CD4-positive, alpha-beta T cell treated with Interleukin-17A for 1 hour (primary cell): ENCODE measurements at regions not wholly inside any gene's neighbourhood (a gene's known extent, or its start where the extent isn't known, plus 50 kb on each side); places are given as distances from the start of the nearest gene placed in this dataset.

ENCODE experiments used
- DNase-seq: peaks from one replicate; pipeline ENCODE4 v3.0.0-alpha.2; 2020

DNA sequence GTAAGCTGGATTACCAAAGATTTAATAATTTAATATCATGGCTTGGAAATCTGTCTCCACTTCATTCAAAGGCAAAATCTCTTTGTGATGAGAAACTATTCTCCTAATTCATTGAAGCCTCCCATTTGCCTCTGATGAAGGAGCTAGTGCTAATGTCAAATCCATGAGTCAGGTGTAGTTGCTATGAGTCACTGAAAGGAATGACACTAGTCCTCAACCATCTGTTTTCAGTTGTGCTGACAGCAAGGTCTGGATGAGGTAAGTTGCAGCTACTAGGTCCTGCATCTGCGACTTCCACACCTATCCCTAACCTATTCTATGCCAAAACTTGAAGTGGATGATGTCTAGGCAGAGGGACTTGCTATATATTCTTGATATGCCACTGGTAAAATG is 324.0 kb upstream of the UBE2E3 start:
- no peak for DNase-seq

DNA sequence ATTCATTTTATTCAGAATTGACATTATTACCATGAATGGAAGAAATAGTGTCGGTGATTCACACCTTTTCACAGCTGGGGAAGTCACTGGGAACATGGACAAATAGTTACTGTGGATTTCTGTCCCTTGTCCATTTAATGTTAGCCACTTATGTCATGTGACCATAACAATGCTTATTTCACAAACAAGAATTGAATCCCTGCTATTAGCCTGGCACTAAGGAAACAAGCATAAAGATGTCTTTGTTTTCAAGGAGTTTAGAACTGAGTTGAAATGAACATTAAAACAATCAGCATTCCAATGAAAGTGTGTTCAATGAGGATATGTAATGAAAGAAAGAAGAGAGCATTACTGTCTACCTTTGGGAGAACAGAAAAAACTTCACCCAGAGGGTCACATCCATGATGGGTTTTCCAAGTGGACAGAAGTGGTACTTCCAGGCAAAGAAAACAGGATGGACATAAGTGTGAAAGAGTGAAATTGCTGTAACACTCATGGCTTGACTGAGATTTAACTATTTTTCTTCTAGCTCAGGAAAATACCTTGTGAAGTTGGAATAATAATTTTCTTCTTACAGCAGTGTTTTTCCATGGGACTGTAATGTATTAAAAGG is 324.5 kb upstream of the UBE2E3 start:
- DNase-seq = no peak

DNA sequence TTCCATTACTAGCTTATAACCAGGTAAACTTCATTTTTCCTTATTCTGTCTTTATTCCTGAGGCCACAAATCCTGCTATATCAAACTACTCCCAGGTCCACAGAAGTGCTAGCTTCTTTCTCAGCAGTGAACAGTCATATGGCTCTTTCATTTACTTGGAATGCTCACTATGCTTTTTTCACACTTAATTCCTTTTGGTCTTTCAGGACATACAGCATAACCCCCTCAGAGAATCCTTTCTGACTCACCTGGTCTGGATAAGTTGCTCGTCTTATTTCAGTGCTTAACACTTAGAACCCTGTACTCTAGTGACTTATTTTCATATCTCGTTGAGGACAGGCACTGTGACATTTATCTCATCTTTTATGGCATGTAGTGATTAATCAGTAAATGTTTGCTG is 325.0 kb upstream of the UBE2E3 start:
- no peak for DNase-seq

DNA sequence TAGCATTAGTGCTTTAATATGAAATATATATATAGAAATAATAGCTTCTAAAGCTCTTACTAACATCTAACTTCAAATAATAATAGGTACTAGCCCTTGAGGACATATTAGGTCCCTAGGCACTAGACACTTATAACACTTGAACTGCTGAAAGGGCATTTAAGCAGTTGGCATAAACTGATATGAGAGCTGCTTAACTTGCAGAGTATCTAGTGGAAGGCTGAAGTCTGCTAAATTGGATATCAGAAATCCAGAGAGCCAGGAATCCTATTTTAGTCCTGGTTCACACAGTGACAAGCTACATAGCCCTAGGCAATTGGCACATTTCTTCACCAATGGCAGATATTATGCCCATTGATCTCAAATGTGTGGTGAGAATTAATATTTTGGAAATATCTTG is 326.9 kb upstream of the UBE2E3 start:
- DNase-seq = no peak

DNA sequence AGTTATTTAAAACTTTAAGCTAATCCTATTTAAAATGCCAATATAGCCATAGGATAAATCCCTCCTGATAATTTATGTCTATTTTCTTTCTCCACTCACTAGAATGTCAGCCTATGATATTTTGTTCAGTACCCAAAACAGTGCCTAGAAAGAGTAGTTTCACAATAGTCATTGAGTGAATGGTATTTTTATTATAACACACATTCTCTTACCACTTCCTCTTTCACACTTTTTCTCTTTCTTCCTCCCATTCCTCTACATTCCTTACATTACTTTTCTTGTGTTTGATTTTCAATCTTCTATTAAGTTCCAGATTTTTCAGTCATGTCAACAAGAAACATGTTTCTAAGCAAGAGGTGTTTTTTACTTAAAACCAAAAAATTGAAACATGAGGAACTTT is 327.6 kb upstream of the UBE2E3 start:
- DNase-seq = no peak

DNA sequence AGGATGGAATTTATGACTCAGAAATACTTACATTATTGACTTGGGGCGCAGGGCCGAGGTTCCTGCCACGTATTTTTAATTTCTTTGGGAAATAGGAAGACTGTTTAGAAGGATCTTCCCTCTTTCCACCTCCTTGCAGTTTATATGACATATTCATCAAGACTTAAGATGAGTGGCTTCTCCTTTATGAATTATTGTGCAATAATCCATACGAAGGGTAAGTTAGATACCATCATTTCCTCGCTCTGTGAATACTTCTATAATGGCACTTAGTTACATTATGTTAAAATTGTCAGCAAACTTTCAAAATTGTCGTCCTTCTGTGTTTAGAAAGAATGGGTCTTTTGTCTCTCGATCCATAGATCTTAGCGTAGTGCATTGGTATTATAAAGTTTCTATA is 328.8 kb upstream of the UBE2E3 start:
- no peak for DNase-seq

GRCh38 chr2:180647621-180648020 is 332.8 kb upstream of the UBE2E3 start:
- DNase-seq = no peak

DNA sequence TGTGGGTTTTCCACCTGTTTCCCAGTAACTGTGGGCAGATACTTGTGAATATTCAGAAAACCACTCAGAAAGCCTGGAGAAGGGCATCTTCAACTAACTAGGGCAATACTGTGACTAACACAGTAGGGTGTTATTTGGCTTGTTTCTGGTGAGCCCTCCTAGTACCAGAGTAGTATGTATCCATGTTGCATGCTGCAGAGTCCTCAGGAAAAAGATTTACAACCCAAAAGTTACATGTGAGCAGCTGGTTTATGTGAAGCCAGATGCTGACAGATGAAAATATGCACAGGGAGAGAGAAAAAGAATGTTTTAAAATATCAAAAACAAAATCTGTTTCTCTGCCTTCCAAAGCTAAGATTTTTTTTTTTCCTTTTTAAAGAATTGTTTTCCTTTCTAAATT is 333.2 kb upstream of the UBE2E3 start:
- DNase-seq = no peak

DNA sequence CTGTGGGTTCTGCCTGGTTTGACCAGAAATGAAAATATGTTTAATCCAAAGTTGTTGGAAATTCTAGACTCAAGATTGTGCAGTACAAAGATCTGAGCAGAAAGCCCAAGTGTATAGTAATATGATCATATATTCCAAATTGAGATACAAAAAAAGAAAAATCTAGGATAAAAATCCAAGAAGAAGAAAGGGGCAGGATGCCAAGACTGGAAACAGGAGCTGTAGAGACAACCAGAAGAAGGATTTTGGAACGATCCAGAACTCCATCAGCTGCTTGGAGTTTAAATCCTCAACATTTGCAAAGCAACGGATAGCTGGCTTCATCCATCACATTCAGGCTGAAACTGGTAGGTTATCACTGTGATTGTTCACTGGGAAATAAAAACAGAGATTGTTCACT is 333.6 kb upstream of the UBE2E3 start:
- no peak for DNase-seq

- DNase-seq = no peak
Observed at GRCh38 chr2:180644709-180645108, 335.7 kb upstream of the UBE2E3 start.

DNA sequence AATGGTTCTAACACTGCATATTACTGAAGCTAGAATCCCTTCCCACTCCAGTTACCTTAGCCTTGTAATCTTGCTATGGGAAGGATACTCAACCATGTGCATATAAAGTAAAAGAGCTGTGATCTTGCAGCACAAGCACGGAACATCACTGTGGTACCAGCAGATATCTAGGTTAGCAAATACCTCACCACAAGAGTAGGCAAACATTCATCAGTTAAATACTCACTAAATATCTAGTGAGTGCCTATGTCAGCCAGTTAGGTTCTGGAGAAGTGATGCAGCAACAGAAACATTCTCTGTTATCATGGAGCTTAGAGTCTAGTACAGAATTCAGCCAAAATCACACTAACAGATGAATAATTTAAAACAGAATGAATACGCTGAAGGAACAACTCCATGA is 349.6 kb upstream of the UBE2E3 start:
- DNase-seq = no peak

DNA sequence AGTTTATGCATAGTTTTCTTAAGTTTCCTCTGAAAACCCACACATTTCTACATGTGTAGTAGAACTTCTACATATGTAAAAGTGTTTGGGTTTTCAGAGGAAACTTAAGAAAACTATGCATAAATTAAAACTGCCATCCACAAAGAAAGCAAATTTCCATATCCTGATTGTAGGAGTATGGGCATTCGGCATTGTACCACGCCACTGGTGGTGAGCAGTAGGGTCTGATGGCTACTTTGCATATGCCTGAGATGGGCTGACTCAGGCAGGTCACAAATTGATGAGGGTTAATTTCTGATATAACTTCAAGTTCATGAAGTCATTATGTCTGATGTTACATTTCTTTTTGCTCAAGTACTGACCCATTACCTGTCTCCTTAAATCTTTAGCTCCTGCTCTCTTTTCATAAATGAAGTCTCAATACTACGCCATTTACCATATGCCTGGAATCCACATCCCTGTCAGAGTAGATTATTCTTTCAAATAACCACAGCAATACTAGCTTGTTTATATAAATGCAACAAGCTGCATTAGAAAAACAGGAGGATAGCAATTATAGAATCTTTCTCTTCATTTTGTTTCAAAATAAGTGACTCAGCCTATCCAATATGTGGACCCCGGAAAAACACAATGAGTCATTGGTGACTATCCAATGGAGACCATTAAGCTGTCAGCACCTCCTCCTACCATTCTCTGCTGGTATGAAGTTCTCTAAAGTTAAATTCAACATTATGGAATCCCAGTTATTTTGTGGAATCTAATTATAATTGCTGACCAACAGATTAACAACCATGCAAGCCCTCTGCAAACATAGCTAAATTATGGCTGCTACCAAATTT is 355.2 kb upstream of the UBE2E3 start:
- DNase-seq = no peak

DNA sequence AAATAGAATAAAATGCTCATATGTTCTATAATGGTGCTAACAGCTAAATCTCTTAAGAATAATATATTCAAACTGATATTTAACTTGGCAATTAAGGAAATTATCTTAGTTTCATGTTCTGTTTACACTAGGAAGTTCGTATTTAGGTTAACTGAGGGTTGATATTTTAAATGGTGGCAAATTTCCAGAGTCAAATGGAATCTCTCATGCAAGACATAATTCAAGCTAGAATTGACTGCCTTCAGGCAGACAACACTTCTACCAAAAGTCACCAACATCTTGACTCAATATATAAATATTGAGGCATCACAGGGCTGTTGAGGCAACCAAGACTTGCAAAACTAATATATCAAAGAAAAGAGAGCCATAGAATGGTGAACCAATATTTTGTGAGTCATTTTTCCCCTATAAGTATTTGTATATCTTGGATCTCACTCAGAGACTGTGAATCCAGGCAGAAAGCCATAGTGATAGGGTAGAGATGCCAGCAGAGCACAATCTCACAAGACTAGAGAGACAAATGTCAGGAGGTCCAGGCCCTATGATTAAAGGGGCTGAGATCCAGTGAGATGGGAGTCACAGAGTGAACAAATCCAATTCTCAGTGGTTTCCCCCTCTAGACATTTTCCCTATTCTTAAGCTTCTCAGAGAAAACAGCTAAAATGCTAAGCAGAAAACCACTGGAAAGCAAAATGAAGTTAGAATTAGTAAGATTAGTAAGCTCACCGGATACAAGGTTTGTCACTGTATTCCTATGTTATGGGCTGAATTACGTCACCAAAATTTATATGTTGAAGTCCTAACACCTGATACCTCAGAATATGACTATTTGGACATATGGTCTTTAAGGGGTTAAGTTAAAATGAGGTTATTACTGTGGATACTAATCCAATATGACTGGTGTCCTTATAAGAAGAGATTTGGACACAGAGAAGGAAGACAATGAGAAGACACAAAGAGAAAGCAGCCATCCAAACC is 358.2 kb upstream of the UBE2E3 start:
- DNase-seq = no peak

- no peak for DNase-seq
Observed at GRCh38 chr2:180621366-180621765, 359.0 kb upstream of the UBE2E3 start.

GRCh38 chr2:180618570-180618969 is 361.8 kb upstream of the UBE2E3 start:
- no peak for DNase-seq

DNA sequence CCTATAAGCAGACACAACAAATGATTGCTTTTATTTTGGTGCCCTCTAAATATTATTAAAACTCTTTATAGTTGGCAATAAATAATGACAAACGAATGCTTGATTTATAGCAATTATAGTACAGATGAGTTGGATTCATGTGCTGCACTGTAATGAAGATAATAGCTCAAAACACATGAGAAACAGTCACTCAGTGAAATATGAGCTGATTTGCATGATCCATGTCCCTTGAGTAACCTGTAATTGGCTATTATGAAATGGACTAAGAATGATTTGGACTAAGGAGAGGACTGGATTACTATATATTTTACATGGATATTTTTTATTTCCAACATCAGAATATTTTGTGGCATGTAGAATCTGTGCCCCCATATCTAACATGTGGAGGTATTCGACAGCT is 365.6 kb upstream of the UBE2E3 start:
- no peak for DNase-seq

- no peak for DNase-seq
Observed at GRCh38 chr2:180609626-180610340, 370.6 kb upstream of the UBE2E3 start.

DNA sequence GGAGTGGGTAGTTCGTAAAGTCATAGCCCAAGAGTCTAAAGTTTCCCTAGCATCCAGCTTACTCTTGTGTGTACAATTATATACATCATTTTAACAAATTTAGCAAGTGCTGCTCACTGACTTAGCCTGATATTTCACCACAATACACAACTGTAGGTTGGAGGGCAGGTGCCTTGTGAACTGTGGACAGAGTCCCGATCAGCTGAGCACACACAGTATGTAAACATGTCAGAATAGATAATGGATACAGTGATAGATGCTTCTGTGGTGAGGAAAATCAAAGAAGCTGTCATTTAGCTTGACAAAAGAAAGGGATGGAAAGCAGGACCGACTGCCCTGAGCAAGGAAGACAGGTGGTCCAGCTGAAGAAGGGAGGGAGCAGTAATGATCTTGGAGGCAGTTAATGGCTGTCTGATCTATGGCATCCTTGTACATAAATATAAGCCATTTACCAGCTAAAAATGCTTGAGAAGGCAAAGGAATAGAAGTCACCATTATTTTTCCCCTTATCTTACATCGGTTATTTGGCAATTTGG is 372.8 kb upstream of the UBE2E3 start:
- DNase-seq = no peak

DNA sequence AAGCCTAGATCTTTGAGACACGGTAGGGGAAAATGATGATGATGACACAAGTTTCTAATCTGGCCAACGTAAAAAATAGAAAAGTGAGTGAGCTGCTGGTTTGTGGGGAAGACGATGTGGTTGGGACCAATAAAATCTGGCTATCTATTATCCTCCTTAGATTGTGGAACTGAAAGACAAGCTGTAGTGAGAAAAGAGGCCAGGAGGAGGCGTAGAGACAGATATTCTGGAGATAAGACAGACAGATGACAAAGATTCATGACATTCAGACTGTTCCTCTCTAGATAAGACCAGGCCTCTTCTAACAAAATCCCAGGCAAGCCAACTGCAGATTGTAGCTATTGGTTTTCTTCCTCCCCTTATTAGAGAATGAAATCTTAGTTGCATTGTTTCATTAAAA is 376.3 kb upstream of the UBE2E3 start:
- peak; percentile 18 for DNase-seq

- no peak for DNase-seq
Observed at GRCh38 chr2:180601016-180601415, 379.4 kb upstream of the UBE2E3 start.

DNA sequence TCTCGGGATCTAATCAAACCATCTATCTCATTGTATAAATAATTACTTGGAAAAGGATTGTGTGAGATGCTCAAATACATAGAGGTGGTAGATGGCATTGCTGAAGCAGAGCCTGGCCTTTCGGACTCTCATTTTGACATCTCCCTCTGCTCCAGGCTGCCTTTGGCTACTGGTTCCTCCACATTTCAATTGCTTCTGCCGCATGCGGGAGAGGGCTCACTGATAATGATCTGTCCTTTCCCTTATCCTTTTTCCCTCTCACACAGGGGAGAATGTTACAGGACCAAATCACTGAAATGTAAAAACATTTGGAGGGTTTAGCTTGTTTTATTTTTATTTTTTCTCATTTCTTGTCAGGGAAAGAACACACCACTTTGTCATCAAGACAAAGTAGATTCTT is 380.6 kb upstream of the UBE2E3 start:
- DNase-seq = no peak

GRCh38 chr2:180597179-180597578 is 383.2 kb upstream of the UBE2E3 start:
- DNase-seq = no peak

DNA sequence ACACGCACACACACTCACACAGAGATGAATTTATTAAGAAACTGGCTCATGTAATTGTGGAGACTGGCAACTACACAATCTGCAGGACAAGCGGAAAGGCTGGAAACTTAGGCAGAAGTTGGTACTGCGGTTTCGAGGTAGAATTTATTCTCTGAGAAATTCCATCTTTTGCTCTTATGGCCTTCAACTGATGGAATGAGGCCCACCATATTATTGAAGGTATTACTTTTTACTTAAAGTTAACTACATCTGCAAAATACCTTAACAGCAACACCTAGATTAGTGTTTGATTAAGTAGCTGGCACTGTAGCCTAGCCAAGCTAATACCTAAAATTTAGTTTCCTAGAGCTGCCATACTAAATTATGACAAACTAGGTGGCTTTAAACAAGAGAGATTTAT is 384.0 kb upstream of the UBE2E3 start:
- no peak for DNase-seq
